ENCODE measurements at regions not wholly inside any gene's neighbourhood (a gene's known extent, or its start where the extent isn't known, plus 50 kb on each side); places are given as distances from the start of the nearest gene placed in this dataset.

DNA sequence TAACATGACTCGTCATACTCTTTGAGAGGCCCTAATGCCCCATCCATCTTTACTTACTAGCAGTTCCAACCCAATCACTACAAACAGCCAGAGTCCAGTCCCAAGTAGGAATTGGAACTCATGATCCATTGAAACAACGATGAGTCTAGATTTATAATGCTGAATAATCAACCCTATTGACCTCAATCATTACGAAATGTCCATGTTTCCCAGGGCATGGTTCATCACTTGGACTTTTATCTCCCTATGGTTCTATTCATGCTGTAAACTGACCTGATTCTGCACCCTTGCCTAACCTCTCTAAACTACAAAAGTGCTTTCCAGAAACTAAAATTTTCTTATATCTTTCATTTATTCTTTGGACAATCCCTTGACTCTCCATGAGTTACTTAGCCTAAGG, 840.0 kb upstream of the B3GALT2 start:
- TF ChIP-seq, protein P1, sequence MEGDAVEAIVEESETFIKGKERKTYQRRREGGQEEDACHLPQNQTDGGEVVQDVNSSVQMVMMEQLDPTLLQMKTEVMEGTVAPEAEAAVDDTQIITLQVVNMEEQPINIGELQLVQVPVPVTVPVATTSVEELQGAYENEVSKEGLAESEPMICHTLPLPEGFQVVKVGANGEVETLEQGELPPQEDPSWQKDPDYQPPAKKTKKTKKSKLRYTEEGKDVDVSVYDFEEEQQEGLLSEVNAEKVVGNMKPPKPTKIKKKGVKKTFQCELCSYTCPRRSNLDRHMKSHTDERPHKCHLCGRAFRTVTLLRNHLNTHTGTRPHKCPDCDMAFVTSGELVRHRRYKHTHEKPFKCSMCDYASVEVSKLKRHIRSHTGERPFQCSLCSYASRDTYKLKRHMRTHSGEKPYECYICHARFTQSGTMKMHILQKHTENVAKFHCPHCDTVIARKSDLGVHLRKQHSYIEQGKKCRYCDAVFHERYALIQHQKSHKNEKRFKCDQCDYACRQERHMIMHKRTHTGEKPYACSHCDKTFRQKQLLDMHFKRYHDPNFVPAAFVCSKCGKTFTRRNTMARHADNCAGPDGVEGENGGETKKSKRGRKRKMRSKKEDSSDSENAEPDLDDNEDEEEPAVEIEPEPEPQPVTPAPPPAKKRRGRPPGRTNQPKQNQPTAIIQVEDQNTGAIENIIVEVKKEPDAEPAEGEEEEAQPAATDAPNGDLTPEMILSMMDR (IDR thresholded peaks at IDR 0.05) = no peak
- TF ChIP-seq POLR2A (IDR thresholded peaks at IDR 0.05) = no peak

Measured in heart left ventricle (tissue), 13 donors.